Dendritic cell treated with granulocyte-macrophage colony-stimulating factor and Interleukin-4, amounts not matched to agents 40 ng/mL and 50 ng/mL, for 4 days (primary cell): ENCODE measurements at regions not wholly inside any gene's neighbourhood (a gene's known extent, or its start where the extent isn't known, plus 50 kb on each side); places are given as distances from the start of the nearest gene placed in this dataset.

Experiments
- H3K27ac Mint-ChIP-seq: one replicate; pipeline ENCODE4 v1.8.0; 2022; ENCODE audit warnings: mild to moderate bottlenecking, mixed read lengths
- H3K27me3 Mint-ChIP-seq: one replicate; pipeline ENCODE4 v1.8.0; 2022; ENCODE audit warnings: mild to moderate bottlenecking, mixed read lengths
- H3K36me3 Mint-ChIP-seq: one replicate; pipeline ENCODE4 v1.8.0; 2022; ENCODE audit warnings: low read depth, mixed read lengths
- H3K4me1 Mint-ChIP-seq: one replicate; pipeline ENCODE4 v1.8.0; 2022; ENCODE audit warnings: low read depth, mixed read lengths
- H3K4me3 Mint-ChIP-seq: one replicate; pipeline ENCODE4 v1.8.0; 2022; ENCODE audit warnings: mild to moderate bottlenecking, moderate library complexity, mixed read lengths
- H3K9me3 Mint-ChIP-seq: one replicate; pipeline ENCODE4 v1.8.0; 2022; ENCODE audit warnings: mixed read lengths
- intact Hi-C: fragments of 100-400 bp; cut with micrococcal nuclease; formaldehyde crosslinking; loops from one replicate; pipeline ENCODE4 v1.15.0; 2022

DNA sequence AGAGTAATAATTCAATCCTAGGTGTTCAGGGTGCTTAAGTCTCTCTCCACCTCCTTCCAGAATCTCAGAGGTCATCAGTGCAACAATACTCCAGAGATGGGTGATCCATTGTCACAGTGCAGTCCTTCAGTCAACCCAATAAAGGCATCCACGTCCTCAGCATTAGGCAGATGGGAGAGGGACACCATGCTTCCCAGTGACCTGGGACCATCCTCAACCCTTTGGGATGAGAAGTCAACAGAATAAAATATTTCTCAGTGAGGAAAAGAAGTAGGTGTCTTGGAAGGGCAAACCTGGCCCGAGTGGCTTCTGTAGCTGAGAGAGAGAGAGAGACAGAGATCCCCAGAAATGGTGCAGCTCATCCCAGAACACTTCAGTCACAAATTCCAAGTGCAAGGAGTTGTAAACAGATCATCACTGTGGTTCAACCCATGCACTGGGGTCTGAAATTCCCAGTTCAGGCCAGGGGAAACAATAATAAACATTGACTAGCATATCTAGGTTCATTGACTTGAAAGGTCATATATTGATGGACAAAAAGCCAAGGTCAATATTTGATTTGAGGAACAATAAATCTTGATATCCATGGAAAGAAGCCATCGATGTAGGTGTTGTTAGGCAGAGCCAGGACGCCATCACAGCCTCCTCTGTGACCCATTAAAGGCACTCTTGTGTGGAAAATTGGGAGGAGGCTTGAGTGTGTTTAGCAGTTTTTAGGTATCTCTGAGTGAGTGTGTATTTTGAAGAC lies 256.0 kb upstream of the ZMIZ1 start:
- Mint-ChIP-seq H3K27me3 (peaks cover 14% of the 10 kb centered on the region), H3K4me3 (no peak overlapping the region), H3K9me3 (no peaks in the 10 kb centered on the region), H3K4me1 (peaks cover 6% of the 10 kb centered on the region), H3K36me3 (no peaks in the 10 kb centered on the region), H3K27ac (no peak overlapping the region)
- intact Hi-C loops: no loop called here

DNA sequence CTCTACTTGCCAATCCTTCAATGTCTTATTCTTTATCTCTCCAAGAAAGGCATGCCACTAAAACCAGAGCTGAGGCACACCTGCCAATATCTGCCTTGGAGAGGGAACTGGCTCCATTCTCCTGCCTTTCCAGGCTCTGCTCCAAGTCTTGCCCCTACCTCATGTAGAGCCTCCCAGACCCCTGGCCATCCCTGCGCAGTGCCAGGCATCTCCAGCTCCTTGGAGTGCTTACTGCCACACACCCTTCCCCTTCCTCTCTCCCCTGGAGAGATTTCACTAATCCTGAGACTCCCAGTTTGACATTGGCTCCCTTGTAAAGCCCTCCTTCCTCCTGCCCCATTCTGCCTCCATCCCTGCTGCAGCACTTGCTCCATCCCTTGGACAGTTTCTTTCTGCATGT lies 255.2 kb upstream of the ZMIZ1 start:
- Mint-ChIP-seq H3K9me3 (no peaks in the 10 kb centered on the region), H3K4me1 (peaks cover 7% of the 10 kb centered on the region), H3K36me3 (no peaks in the 10 kb centered on the region), H3K4me3 (no peak overlapping the region), H3K27me3 (peaks cover 11% of the 10 kb centered on the region), H3K27ac (no peak overlapping the region)
- intact Hi-C loops: no loop called here

DNA sequence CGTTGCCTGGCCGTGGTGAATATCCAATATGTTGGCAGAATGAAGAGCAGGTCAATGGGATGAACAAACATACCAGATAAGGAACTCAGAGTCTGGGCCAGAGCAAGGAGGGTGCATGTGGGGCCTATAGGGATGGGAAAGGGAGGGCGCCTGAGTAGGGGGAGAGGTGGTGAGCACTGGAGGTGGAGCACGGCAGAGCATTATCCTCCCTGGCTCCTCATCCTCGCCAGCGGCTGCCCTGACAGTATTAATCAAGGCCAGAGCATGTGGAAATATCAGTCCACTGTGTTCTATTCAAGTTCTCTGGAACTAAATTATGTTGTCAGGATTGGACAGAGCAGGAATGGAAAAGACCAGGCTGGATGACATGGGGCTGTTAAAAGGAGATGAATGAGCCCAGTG lies 254.8 kb upstream of the ZMIZ1 start:
- H3K27me3 Mint-ChIP-seq: peaks cover 11% of the 10 kb centered on the region
- H3K4me1 Mint-ChIP-seq: peaks cover 7% of the 10 kb centered on the region
- H3K27ac Mint-ChIP-seq: no peak overlapping the region
- H3K36me3 Mint-ChIP-seq: no peaks in the 10 kb centered on the region
- H3K4me3 Mint-ChIP-seq: no peak overlapping the region
- intact Hi-C loops: no loop called here
- no peaks in the 10 kb centered on the region for H3K9me3 Mint-ChIP-seq

DNA sequence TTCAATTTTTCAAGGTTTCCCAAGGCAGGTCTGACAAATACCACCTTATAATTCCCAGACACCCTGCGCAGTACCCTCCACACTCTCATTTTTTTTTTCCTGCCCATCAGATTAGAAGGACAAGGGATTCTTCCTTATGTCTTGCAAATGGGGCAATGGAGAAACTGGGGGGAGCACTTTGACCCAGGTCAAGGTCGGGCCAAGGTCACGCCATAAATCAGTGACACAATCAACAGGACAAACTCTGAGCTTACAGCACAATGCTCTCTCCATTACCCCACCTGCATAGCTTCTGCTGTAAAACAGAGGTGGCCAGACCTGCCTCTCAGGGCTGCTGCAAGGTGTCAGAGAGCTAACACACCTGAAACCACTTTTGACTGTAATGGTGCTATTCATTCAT lies 254.4 kb upstream of the ZMIZ1 start:
- Mint-ChIP-seq H3K27ac (no peak overlapping the region), H3K4me3 (no peak overlapping the region), H3K4me1 (peaks cover 7% of the 10 kb centered on the region), H3K27me3 (peaks cover 11% of the 10 kb centered on the region), H3K9me3 (no peaks in the 10 kb centered on the region), H3K36me3 (no peaks in the 10 kb centered on the region)
- intact Hi-C loops: no loop called here

DNA sequence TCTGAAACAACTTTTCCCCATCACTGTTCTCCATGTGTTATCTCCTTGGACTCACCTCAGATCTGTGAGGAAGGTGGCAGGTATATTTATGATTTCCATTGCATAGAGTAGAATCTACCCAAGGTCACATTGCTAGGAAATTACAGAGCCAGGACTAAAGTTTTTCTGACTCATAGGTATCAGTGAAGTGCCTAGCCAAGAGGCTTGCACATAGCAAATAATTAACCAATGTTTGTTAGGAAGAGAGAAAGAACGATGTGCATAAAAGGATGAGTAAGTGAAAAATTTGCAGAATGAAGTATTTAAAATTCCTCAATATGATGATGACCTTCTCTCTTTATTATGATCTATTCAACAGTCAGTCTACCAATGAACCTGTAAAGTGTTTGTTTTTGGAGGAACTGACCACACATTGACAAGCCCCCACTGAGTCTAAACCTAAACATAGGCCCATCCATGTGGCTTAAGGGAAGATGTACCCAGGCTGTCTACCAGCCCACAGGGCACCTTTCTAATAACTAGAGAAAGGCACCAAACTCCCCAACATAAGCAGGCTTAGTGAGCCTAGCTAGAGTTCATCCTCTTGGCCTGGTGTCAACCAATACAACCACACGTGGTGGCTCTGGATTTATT lies 252.9 kb upstream of the ZMIZ1 start:
- H3K36me3 Mint-ChIP-seq: no peaks in the 10 kb centered on the region
- peaks cover 7% of the 10 kb centered on the region for H3K4me1 Mint-ChIP-seq
- intact Hi-C loops: no loop called here
- H3K27ac Mint-ChIP-seq: no peak overlapping the region
- H3K9me3 Mint-ChIP-seq: no peaks in the 10 kb centered on the region
- no peak overlapping the region for H3K4me3 Mint-ChIP-seq
- peaks cover 9% of the 10 kb centered on the region for H3K27me3 Mint-ChIP-seq

DNA sequence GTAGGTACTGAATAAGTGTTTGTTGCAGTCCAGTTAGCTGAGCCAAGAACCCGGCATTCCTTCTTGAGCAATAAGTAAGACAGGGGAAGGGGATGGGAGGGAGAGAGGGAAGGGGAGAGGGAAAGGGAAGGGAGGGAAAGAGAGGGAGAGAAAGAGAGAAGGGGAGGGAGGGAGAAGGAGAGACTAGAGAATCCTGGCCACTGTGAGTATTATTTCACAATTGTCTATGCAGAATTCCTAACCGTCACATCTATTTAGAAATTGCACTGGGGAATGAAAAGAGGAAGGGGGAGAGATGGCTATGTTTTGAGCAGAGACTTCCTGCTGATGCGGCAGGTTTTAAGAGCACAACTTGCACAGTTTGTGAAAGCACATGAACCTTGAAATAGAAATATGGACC lies 251.4 kb upstream of the ZMIZ1 start:
- Mint-ChIP-seq H3K27ac (no peak overlapping the region), H3K4me1 (peaks cover 7% of the 10 kb centered on the region), H3K4me3 (no peak overlapping the region), H3K9me3 (no peaks in the 10 kb centered on the region), H3K36me3 (no peaks in the 10 kb centered on the region), H3K27me3 (peaks cover 6% of the 10 kb centered on the region)
- intact Hi-C loops: no loop called here

DNA sequence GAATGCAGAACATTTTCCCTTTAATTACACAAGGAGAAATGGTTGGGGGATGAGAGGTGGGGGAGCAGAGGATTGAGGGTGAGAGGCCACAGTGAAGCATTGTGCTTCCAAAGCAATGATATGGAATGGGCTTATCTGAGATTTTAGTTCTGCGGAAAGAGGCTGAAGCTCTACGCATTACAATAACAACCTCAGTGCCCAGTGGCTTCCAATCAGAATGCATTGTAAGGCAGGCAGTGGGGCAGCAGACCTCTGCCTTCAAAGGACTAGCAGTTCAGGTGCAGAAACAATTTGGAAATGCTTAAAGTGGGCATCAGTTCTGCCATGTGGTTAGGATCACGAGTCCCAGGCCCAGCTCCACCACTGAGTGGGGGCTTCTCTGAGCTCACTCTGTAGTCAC lies 251.0 kb upstream of the ZMIZ1 start:
- no peak overlapping the region for H3K27ac Mint-ChIP-seq
- intact Hi-C loops: no loop called here
- H3K27me3 Mint-ChIP-seq: peaks cover 6% of the 10 kb centered on the region

DNA sequence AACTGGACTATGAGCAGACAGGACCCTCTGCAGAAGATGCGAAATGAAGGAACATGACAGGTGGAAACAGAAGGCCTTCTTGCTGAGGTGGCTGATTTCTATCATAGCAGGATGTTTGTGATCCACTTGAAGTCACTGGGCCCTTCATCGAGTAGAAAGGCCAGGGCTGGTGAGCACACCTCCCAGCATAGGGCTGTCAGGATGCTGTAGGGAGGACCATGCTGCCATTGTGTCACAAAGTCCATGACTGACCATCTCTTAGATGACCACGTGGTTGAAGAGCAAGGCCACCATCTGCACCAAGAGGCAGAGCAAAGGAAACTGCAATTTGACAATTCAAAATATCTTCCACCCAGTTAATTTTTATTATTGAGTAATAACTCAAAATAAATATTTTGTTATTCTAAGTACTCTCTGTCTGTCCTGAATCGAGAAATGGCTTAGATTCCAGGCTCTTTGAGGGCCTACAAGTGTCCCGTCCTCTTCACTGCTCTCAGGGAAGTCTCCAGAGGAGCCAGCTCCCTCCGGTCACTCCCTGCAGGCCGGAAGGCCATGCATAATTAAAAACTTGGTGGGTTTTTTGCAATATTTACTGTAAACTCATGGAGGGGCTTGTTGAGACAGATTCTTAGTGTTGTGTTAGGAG lies 249.3 kb upstream of the ZMIZ1 start:
- no peak overlapping the region for H3K4me3 Mint-ChIP-seq
- H3K27ac Mint-ChIP-seq: no peak overlapping the region
- H3K9me3 Mint-ChIP-seq: no peaks in the 10 kb centered on the region
- no peaks in the 10 kb centered on the region for H3K36me3 Mint-ChIP-seq
- intact Hi-C loops: no loop called here
- peaks cover 7% of the 10 kb centered on the region for H3K4me1 Mint-ChIP-seq
- H3K27me3 Mint-ChIP-seq: peaks cover 3% of the 10 kb centered on the region

More for the DNA sequence above, 251.0 kb upstream of the ZMIZ1 start:
- Mint-ChIP-seq H3K4me1 (peaks cover 7% of the 10 kb centered on the region), H3K36me3 (no peaks in the 10 kb centered on the region), H3K9me3 (no peaks in the 10 kb centered on the region), H3K4me3 (no peak overlapping the region)

DNA sequence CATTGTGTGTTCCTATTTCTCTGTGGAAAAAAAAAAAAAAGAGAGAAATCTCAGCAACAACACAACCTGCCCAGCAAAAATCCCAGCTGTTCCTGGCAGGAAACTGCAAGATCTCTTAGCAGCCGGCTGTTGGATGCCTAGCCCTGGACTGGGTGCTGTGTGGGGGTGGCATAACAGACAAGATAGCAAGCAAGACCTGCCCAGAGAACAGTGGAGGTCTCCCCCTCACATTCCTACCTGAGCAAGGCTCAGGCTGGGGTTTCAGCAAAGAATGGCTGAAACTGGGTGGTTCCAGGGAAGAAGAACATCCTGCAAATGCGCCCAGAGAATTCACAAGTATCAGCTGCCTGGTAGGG lies 248.8 kb upstream of the ZMIZ1 start:
- peaks cover 3% of the 10 kb centered on the region for H3K27me3 Mint-ChIP-seq
- H3K27ac Mint-ChIP-seq: no peak overlapping the region
- H3K4me1 Mint-ChIP-seq: peaks cover 7% of the 10 kb centered on the region
- no peaks in the 10 kb centered on the region for H3K36me3 Mint-ChIP-seq
- no peaks in the 10 kb centered on the region for H3K9me3 Mint-ChIP-seq
- H3K4me3 Mint-ChIP-seq: no peak overlapping the region
- intact Hi-C loops: no loop called here

DNA sequence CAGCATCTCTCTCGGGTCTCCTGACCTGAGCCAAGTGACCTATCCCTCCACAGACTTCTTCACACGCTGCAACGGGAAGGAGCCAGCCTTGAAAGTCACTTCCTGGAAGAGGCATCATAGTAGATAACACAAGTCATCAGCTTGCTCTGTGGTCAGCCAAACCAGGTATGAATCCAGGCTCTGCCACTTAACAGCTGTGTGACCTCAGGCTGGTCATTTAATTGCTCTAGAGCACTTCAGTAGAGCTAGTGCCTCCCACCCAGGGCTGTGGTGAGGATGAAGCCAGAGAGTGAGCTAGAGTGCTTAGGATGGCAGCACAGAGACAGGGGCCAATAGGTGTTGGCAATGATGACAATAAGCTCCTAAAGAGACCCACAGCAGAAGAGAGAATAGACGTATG lies 247.7 kb upstream of the ZMIZ1 start:
- no peak overlapping the region for H3K27ac Mint-ChIP-seq
- no peak overlapping the region for H3K4me3 Mint-ChIP-seq
- H3K36me3 Mint-ChIP-seq: no peaks in the 10 kb centered on the region
- peaks cover 3% of the 10 kb centered on the region for H3K27me3 Mint-ChIP-seq
- H3K4me1 Mint-ChIP-seq: peaks cover 7% of the 10 kb centered on the region
- no peaks in the 10 kb centered on the region for H3K9me3 Mint-ChIP-seq
- intact Hi-C loops: no loop called here

DNA sequence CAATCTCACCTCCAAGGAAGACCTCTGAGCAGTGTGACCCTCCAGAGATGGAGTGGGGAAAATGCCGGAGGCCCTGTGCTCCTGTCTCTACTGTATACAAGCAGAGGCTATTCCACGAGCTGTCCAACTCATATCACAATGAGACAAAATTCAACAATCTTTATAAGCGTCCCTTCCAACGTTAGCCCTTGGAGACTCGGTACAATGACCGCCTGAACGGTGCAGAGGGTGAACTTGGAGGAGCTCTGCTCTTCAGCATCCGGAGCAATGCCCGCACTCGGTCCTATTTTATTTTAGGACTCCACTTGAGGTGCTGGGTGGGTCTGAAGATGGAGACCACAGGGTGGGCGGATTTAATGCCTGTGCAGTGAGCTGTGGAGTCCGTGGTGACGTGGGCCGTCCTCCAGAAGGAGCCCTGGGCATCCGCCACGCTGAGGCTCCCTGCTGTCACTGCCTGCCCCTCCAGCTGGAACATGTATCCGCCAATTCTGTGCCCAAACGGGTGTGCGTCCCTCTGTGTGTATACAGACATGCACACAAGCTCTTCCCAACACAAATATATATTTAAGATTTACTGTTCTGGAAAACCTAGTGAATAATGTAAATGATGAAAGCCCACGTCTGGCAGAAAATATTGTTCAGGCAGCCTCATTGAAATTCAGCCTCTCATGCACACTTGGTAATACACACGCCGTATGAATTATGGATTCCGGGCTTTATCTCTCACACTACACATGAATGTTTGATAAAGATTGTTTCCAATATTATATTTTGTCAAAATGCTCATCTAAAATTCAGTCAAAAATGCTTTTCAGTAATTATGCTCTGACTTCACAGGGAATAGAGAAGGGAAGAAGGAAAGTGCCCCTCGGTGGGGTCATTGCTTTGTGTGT lies 239.9 kb upstream of the ZMIZ1 start:
- intact Hi-C loops: no loop called here
- Mint-ChIP-seq H3K4me1 (no peaks in the 10 kb centered on the region), H3K36me3 (no peaks in the 10 kb centered on the region), H3K27me3 (peaks cover 24% of the 10 kb centered on the region), H3K27ac (no peak overlapping the region), H3K9me3 (peaks cover 16% of the 10 kb centered on the region), H3K4me3 (no peak overlapping the region)

DNA sequence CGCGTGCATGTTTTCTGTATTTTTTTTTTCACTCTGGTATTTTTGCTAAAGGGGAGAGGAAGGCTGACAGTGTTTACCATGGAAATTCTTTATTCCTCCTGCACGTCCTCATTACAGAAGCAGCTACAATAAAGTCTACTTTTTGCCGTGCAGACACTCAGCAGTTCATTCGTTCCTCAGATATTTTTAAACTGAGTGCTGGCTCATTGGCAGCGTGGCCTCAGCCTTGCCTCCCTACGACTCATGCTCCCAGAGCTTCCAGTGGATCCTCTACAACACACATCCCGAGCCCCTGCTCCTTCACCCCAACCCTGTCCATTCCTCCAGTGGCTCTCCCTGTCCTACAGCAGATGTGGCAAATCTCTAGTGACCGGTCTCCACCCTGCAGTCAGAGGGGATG lies 239.2 kb upstream of the ZMIZ1 start:
- H3K27ac Mint-ChIP-seq: no peak overlapping the region
- intact Hi-C loops: no loop called here
- H3K27me3 Mint-ChIP-seq: peaks cover 22% of the 10 kb centered on the region

DNA sequence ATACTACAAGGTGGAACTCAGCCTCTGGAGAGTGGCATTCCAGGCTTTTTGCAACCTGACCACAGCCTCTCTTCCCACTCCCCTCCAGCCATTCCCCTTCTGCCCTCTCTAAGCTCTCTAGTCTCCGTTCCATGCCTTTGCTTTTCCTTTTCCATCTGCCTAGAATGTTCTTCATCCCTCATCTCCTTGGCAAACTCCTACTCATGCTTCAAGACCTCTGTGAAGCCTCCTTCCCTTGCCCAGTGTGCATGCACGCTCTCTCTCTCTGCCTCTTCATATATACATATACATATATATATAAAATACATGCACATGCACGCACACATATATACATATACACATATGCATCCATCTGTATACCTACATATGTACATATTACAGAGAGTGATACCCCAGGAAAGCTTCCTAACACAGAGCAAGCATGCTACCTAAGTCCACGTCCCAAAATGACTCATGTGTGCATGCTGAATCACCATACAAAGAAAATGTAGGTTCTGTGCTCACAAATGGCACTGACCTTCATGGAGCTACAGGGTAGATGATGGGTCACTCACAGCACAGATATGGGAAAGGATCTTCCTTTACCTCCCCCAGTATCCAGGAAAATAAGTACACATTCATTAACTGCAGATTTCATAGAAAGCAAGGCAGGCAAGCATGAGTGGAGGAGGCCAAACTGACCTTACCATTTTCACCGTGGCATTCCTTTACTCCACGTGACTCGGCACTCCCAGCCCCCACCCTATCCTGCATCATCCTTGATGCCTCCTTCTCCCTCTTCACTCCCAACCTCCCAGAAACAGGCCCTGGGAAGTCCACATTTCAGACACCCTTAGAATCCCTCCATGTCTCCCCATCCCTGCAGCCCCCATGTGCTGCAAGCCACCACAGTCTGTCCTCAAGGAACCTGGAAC lies 238.4 kb upstream of the ZMIZ1 start:
- no peak overlapping the region for H3K4me3 Mint-ChIP-seq
- no peak overlapping the region for H3K27ac Mint-ChIP-seq
- peaks cover 6% of the 10 kb centered on the region for H3K4me1 Mint-ChIP-seq
- no peaks in the 10 kb centered on the region for H3K36me3 Mint-ChIP-seq
- intact Hi-C loops: no loop called here
- peaks cover 24% of the 10 kb centered on the region for H3K27me3 Mint-ChIP-seq
- peaks cover 22% of the 10 kb centered on the region for H3K9me3 Mint-ChIP-seq

More for the DNA sequence above, 239.2 kb upstream of the ZMIZ1 start:
- Mint-ChIP-seq H3K36me3 (no peaks in the 10 kb centered on the region), H3K9me3 (peaks cover 22% of the 10 kb centered on the region), H3K4me1 (no peaks in the 10 kb centered on the region), H3K4me3 (no peak overlapping the region)
